ENCODE measurements at regions not wholly inside any gene's neighbourhood (a gene's known extent, or its start where the extent isn't known, plus 50 kb on each side); places are given as distances from the start of the nearest gene placed in this dataset.

DNA sequence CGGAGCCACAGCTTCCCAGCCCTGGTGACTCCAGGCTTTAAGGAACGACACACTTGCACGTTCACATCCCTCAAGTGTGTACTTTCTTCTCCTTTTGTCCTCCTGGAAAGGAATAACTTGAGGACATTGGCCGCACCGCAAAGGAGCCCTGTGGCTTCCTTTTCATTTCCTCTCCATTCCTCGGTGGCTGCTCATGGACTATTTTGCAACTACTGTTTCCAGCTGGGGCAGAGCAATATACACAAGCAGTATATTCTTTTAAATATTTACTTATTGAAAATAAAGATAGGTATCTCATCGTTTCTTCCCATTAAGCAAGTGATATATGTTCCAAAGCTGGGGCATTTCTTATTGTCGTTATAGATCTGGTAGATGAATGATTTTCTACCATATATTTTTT lies 97.2 kb upstream of the LYZL1 start:
- no peaks in the 10 kb centered on the region for H3K79me2 ChIP-seq
- no peak overlapping the region for H2AFZ ChIP-seq
- no peak overlapping the region for H3K4me2 ChIP-seq (ENCODE audit: low read length)
- TF ChIP-seq, protein P1, sequence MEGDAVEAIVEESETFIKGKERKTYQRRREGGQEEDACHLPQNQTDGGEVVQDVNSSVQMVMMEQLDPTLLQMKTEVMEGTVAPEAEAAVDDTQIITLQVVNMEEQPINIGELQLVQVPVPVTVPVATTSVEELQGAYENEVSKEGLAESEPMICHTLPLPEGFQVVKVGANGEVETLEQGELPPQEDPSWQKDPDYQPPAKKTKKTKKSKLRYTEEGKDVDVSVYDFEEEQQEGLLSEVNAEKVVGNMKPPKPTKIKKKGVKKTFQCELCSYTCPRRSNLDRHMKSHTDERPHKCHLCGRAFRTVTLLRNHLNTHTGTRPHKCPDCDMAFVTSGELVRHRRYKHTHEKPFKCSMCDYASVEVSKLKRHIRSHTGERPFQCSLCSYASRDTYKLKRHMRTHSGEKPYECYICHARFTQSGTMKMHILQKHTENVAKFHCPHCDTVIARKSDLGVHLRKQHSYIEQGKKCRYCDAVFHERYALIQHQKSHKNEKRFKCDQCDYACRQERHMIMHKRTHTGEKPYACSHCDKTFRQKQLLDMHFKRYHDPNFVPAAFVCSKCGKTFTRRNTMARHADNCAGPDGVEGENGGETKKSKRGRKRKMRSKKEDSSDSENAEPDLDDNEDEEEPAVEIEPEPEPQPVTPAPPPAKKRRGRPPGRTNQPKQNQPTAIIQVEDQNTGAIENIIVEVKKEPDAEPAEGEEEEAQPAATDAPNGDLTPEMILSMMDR (IDR thresholded peaks at IDR 0.05) = no peak
- H3K9ac ChIP-seq = no peak overlapping the region
- no peaks in the 10 kb centered on the region for H3K9me3 ChIP-seq (ENCODE audit: control insufficient read depth, low read length)
- no peaks in the 10 kb centered on the region for H3K4me1 ChIP-seq
- no peak overlapping the region for H3K4me3 ChIP-seq (ENCODE audit: low read depth, low read length)
- H3K36me3 ChIP-seq (ENCODE audit: control insufficient read depth, insufficient read depth, low read length) = no peaks in the 10 kb centered on the region
- H3K27me3 ChIP-seq (ENCODE audit: control insufficient read depth, insufficient read depth, low read length) = no peaks in the 10 kb centered on the region
- H3K27ac ChIP-seq = no peak overlapping the region

DNA sequence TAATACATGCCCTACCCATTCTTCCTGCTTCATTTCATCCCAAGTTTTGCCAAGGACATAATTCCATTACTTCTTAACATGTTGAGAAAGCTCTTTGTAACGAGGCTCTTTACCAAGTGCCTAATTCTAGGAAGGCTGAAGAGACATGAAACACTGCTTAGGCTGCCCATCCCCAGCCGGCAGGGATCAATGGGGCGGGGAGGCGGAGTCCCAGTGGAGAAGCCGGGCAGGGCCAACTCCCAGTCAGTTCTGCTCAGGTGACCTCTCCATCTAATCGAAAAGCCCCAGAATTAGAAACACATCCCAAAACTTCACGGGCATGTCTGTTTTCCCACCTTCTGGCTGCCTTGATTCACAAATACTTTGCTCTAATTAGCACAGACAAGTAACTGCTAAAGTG lies 89.5 kb upstream of the LYZL1 start:
- no peaks in the 10 kb centered on the region for H3K79me2 ChIP-seq
- TF ChIP-seq, protein P1 (IDR thresholded peaks at IDR 0.05) = no peak
- peak overlapping the region; percentile 23 for H2AFZ ChIP-seq
- no peak overlapping the region for H3K27ac ChIP-seq
- no peaks in the 10 kb centered on the region for H3K9me3 ChIP-seq (ENCODE audit: control insufficient read depth, low read length)
- peaks cover 10% of the 10 kb centered on the region for H3K4me1 ChIP-seq
- H3K9ac ChIP-seq = no peak overlapping the region
- H3K36me3 ChIP-seq (ENCODE audit: control insufficient read depth, insufficient read depth, low read length) = no peaks in the 10 kb centered on the region
- H3K4me2 ChIP-seq (ENCODE audit: low read length) = peak overlapping the region; percentile 58
- H3K4me3 ChIP-seq (ENCODE audit: low read depth, low read length) = no peak overlapping the region
- no peaks in the 10 kb centered on the region for H3K27me3 ChIP-seq (ENCODE audit: control insufficient read depth, insufficient read depth, low read length)

DNA sequence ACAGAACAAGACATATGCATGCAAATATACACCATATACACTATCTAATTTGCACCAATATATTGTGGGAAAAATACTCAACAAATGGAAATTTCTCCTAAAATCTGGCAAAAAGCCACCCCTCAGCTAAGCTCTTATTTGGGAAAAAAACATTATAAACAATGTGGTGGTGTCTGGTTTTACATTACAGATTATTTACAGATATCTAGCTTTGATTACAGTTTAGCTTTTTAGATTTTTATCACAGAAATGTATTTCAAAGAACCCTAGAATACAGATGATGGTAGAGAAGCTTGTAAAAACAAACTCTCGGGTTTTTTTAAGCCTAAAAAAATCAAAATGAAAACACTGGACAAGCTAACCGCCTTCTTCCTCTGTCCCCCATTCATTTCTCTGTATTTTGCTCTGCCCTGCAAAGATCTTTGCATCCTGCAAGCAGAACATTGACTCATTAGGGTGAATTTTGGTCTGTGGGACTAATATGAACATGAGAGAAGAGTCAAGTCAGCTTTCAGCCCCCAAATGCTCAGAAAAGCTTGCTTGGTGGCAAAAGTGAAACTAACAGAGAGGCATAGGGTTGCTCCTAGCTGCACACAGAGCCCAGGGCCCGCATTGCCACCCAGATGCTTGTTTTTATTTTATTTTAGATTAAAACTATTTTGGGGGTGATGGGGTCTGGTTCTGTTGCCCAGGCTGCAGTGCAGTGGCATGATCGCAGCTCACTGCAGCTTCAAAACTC lies 88.8 kb upstream of the LYZL1 start:
- no peaks in the 10 kb centered on the region for H3K9me3 ChIP-seq (ENCODE audit: control insufficient read depth, low read length)
- TF ChIP-seq, protein P1 (IDR thresholded peaks at IDR 0.05) = no peak
- H2AFZ ChIP-seq = no peak overlapping the region
- H3K36me3 ChIP-seq (ENCODE audit: control insufficient read depth, insufficient read depth, low read length) = no peaks in the 10 kb centered on the region
- H3K27ac ChIP-seq = no peak overlapping the region
- H3K4me1 ChIP-seq = peaks cover 13% of the 10 kb centered on the region
- H3K9ac ChIP-seq = no peak overlapping the region
- H3K4me2 ChIP-seq (ENCODE audit: low read length) = peak overlapping the region; percentile 58
- no peaks in the 10 kb centered on the region for H3K27me3 ChIP-seq (ENCODE audit: control insufficient read depth, insufficient read depth, low read length)
- H3K4me3 ChIP-seq (ENCODE audit: low read depth, low read length) = no peak overlapping the region
- no peaks in the 10 kb centered on the region for H3K79me2 ChIP-seq

DNA sequence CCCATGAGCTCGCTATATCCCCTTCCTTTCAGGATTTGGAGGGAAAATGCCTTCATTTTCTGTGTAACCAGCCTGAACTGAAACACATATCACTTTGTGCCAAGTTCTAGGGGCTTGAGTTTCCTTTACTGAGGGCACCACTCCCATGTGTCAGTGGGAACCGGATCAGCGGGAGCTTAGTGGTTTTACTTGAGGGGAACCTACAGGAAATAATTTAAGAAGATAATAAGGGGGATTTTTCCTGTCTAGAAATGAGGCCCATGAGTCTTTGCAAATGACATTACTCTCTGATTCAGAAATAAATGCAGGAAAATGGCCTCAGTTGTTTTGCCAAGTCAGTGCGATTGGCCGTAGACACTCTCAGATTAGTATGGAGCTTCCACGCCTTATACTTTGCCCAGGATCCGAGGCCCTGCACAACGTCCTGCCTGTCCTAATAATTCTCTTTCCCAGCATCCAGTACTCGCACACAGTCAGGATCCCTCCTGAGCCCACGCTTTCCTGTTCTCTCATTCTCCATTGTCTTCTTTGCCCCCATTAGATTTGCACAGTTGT lies 86.4 kb upstream of the LYZL1 start:
- Histone ChIP-seq H3K4me1 (peaks cover 10% of the 10 kb centered on the region), H3K4me3 (ENCODE audit: low read depth, low read length) (no peak overlapping the region), H3K79me2 (no peaks in the 10 kb centered on the region), H2AFZ (no peak overlapping the region), H3K27ac (no peak overlapping the region), H3K27me3 (ENCODE audit: control insufficient read depth, insufficient read depth, low read length) (no peaks in the 10 kb centered on the region), H3K9ac (no peak overlapping the region), H3K4me2 (ENCODE audit: low read length) (no peak overlapping the region), H3K36me3 (ENCODE audit: control insufficient read depth, insufficient read depth, low read length) (no peaks in the 10 kb centered on the region), H3K9me3 (ENCODE audit: control insufficient read depth, low read length) (no peaks in the 10 kb centered on the region)
- TF ChIP-seq, protein P1 (IDR thresholded peaks at IDR 0.05) = no peak

DNA sequence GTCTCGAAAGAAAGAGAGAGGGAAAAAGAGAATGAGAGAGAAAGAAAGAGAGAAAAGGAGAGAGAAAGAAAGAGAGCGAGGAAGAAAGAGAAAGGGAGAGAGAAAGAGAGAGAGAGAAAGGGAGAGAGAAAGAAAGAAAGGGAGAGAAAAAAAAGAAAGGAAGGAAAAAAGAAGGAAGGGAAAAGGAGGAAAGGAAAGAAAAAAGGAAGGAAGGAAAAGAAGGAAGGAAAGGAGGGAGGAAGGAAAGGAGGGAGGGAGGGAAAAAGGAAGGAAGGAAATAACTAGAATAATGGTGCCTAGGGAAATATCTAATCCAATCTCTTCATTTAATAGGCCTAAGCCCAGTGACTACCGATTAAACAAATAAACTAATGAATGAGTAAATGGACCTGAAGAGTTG lies 85.4 kb upstream of the LYZL1 start:
- Histone ChIP-seq H3K9ac (no peak overlapping the region), H3K36me3 (ENCODE audit: control insufficient read depth, insufficient read depth, low read length) (no peaks in the 10 kb centered on the region), H3K27ac (peak overlapping the region; percentile 59), H3K4me3 (ENCODE audit: low read depth, low read length) (no peak overlapping the region), H3K9me3 (ENCODE audit: control insufficient read depth, low read length) (no peaks in the 10 kb centered on the region), H3K79me2 (no peaks in the 10 kb centered on the region), H3K27me3 (ENCODE audit: control insufficient read depth, insufficient read depth, low read length) (no peaks in the 10 kb centered on the region), H3K4me2 (ENCODE audit: low read length) (no peak overlapping the region), H3K4me1 (peaks cover 10% of the 10 kb centered on the region), H2AFZ (peak overlapping the region; percentile 23)
- TF ChIP-seq, protein P1 (IDR thresholded peaks at IDR 0.05) = no peak
